Erythroblast (primary cell): ENCODE measurements at regions not wholly inside any gene's neighbourhood (a gene's known extent, or its start where the extent isn't known, plus 50 kb on each side); places are given as distances from the start of the nearest gene placed in this dataset.
"Not testable (repeated sequence)": the region's sequence is repeated elsewhere in the genome, so short reads cannot be mapped to it uniquely, and the experiment has no call there.

Experiments
- DNase-seq, 2 experiments: peaks; one replicate each; lab custom pipeline; 2025; lab: John Stamatoyannopoulos, UW
- GATA1 ChIP-seq: IDR thresholded peaks from 2 replicates; pipeline ENCODE4 v1.6.1; 2011; ENCODE audit warnings: low read depth, mild to moderate bottlenecking, control low read depth, low read length, moderate library complexity
- POLR2A ChIP-seq: IDR thresholded peaks from 2 replicates; pipeline ENCODE4 v1.6.1; 2011; ENCODE audit warnings: mild to moderate bottlenecking, low read length

- no peak for DNase-seq
- no peak for TF ChIP-seq POLR2A
- TF ChIP-seq GATA1, result no peak
Measured at GRCh38 chr1:157368363-157368762, 184.0 kb downstream of the FCRL5 start.

- no peak for TF ChIP-seq GATA1
- TF ChIP-seq POLR2A, result no peak
- no peak for DNase-seq
Measured at GRCh38 chr1:157367870-157368269, 184.4 kb downstream of the FCRL5 start.

GRCh38 chr1:157367091-157367739, 185.1 kb downstream of the FCRL5 start:
- TF ChIP-seq GATA1, result no peak
- TF ChIP-seq POLR2A, result no peak
- no peak for DNase-seq

- no peak for DNase-seq
- no peak for TF ChIP-seq POLR2A
- no peak for TF ChIP-seq GATA1
Measured at GRCh38 chr1:157364612-157365011, 187.7 kb downstream of the FCRL5 start.

GRCh38 chr1:157363660-157364140, 188.6 kb downstream of the FCRL5 start:
- no peak for TF ChIP-seq POLR2A
- TF ChIP-seq GATA1, result no peak
- peak; percentile 44 for DNase-seq

GRCh38 chr1:157360023-157360390, 192.3 kb downstream of the FCRL5 start:
- no peak for DNase-seq
- TF ChIP-seq POLR2A (no peak), GATA1 (no peak)

GRCh38 chr1:157359314-157360022, 192.8 kb downstream of the FCRL5 start:
- TF ChIP-seq POLR2A (no peak), GATA1 (no peak)
- no peak for DNase-seq

- DNase-seq, result peak in 1 of 2 experiments; percentile 9
- no peak for TF ChIP-seq GATA1
- no peak for TF ChIP-seq POLR2A
Measured at GRCh38 chr1:157357111-157357510, 195.2 kb downstream of the FCRL5 start.

- TF ChIP-seq POLR2A (no peak), GATA1 (no peak)
- DNase-seq, result no peak
Measured at GRCh38 chr1:157356601-157357000, 195.7 kb downstream of the FCRL5 start.

- no peak for TF ChIP-seq GATA1
- TF ChIP-seq POLR2A, result no peak
- no peak for DNase-seq
Measured at GRCh38 chr1:157353546-157353945, 198.8 kb downstream of the FCRL5 start.

- DNase-seq, result no peak
- TF ChIP-seq POLR2A, result no peak
Measured at GRCh38 chr1:157352817-157353408, 199.4 kb downstream of the FCRL5 start.

- TF ChIP-seq GATA1 (no peak), POLR2A (no peak)
Measured at GRCh38 chr1:157352216-157352615, 200.1 kb downstream of the FCRL5 start.

GRCh38 chr1:157351800-157352199, 200.5 kb downstream of the FCRL5 start:
- DNase-seq, result not testable (repeated sequence)

More at GRCh38 chr1:157352216-157352615, 200.1 kb downstream of the FCRL5 start:
- no peak for DNase-seq

- TF ChIP-seq GATA1, result no peak
- TF ChIP-seq POLR2A, result no peak
- peak in 1 of 2 experiments; percentile 6 for DNase-seq
Measured at GRCh38 chr1:157348538-157349480, 203.5 kb downstream of the FCRL5 start.
